Amniotic epithelial cell (primary cell): ENCODE measurements at regions not wholly inside any gene's neighbourhood (a gene's known extent, or its start where the extent isn't known, plus 50 kb on each side); places are given as distances from the start of the nearest gene placed in this dataset.

Experiments
- DNase-seq: peaks from one replicate; pipeline ENCODE4 v3.0.0-alpha.2; 2010; ENCODE audit warnings: low read depth

GRCh38 chr5:50964746-50965653 lies 298.6 kb downstream of the PARP8 start:
- DNase-seq = no peak

DNA sequence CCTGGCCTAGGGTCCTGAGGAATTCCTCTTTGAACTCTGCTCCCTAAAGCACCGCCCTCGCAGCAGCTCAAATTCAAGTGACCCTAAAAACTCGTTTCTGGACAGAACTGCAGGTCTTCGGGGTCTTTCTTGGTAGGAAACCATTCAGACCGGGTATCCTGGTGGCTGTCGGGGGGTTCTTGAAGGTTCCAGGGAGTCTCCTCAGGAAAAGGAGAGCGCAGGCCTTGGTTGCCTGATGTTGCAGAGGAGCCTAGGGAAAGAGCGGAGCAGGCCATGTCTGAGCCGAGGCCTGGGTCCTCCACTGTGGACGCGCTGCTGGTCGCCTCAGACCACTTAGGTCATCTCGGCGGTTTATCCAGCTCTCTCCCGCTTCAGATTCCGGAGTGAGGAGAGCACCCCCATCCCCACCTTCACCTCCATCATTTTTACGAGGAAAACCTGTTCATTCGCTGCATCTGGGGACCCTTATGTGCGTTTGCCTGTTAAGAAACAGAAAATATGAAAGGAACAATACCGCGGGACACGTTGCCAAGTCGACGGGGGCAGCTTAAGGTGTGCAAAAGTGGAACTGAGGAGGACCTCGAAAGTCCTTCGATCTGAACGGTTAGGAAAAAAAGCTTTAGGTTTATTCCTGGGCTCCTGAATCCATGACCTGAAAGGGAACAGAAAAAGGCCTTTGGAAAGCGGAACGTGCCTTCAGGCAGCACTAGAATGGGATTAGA lies 299.4 kb downstream of the PARP8 start:
- DNase-seq = no peak

- no peak for DNase-seq
Measured at GRCh38 chr5:50967009-50967562, 300.6 kb downstream of the PARP8 start.

- no peak for DNase-seq
Measured at GRCh38 chr5:50967563-50968355, 301.3 kb downstream of the PARP8 start.

- DNase-seq = no peak
Measured at GRCh38 chr5:50968356-50969149, 302.1 kb downstream of the PARP8 start.

- DNase-seq = no peak
Measured at GRCh38 chr5:50969151-50970031, 303.0 kb downstream of the PARP8 start.

GRCh38 chr5:50975840-50976239 lies 309.4 kb downstream of the PARP8 start:
- DNase-seq = no peak

DNA sequence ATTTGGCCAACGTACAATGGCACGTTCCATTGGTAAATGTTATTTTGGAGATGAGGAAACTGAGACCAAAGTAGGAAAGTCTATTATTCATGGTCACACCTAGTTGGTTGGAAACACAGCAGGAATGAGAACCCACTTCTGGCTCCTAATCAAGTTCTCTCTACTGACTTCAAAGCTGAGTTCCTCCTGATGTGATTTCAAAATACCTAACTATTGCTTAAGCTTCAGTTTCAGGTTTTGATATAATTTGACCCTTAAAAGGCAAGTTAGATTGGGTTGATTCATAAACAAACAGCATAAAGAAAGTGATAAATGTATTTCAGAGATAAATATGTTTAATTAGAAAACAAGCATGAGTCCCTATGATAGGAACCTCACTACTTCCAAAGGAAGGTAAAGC lies 312.5 kb downstream of the PARP8 start:
- DNase-seq = no peak

- no peak for DNase-seq
Measured at GRCh38 chr5:50984640-50985039, 318.2 kb downstream of the PARP8 start.

GRCh38 chr5:50990296-50990924 lies 324.0 kb downstream of the PARP8 start:
- no peak for DNase-seq

- DNase-seq = no peak
Measured at GRCh38 chr5:50995285-50995942, 329.0 kb downstream of the PARP8 start.

DNA sequence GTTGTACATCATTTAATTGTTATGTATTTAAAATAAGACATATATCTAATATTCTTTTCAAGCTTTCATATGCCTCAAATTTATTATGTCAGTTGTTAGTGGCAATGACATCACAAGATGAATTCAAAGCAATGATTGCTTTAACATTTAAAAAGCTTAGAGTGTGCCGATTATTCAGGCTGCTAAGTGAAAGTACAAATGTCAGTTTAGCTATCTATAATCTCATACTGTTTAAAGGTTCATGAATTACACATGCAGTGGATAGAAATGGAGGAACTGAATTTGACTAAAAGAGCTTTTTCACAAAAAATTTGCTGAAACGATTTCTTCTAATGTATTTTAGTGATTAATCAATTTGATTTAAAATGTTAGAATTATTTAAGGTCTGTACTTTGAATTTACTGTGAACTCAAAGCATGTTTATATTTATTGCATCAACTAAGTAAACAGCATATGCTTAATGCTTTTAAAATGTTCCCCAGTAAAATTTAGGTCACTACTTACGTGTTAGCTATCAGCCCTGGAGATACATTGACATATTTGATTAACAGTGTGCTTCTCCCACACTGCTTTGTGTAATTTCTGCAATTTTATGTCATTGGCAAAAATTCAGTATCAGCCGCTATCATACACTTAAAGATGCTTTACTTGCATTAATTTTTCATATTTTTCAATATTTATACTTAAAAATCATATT lies 334.9 kb downstream of the PARP8 start:
- no peak for DNase-seq

- no peak for DNase-seq
Measured at GRCh38 chr5:51002368-51002767, 335.9 kb downstream of the PARP8 start.

DNA sequence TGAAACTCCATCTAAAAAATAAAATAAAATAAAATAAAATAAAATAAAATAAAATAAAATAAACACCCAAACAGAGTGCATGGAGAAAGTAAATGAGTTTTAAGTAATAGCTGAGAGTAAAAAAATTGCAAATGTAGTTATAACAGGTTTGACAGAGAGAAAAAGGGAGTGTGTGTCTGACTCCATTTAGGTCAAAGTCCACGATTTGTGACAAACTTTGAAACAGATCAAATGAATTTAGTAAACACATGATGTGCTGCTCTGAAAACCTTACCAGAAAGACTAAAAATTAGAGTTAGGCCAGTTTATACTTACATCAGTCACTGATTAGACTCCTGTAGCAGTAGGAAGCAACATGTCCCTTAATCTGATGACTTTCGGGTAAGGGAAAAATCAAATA lies 346.6 kb downstream of the PARP8 start:
- DNase-seq = no peak

GRCh38 chr5:51018423-51018822 lies 352.0 kb downstream of the PARP8 start:
- DNase-seq = no peak

- DNase-seq = no peak
Measured at GRCh38 chr5:51024263-51024662, 357.8 kb downstream of the PARP8 start.

DNA sequence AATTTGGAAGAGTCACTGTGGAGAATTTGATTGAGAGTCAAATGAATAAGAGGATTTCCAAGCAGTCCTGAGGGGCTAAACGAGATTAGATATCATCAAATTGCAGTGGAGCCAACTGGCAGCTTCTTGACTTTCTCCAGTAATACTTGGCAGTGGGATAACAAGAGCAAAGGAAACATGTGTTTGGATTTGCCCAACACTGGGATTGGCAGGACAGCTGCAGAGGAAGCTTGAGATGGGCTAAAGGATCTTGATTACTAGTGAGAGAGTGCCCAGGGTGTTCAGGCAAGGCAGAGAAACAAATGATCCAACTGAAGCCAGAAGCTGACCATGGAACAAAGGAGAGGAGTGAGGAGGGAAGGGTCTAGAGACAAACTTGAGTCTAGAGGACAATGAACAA lies 356.0 kb upstream of the ISL1 start:
- no peak for DNase-seq

- no peak for DNase-seq
Measured at GRCh38 chr5:51028394-51028793, 354.9 kb upstream of the ISL1 start.

- DNase-seq = no peak
Measured at GRCh38 chr5:51033215-51033614, 350.0 kb upstream of the ISL1 start.
